Embryonic facial prominence (tissue), 1 donor: ENCODE measurements at regions not wholly inside any gene's neighbourhood (a gene's known extent, or its start where the extent isn't known, plus 50 kb on each side); places are given as distances from the start of the nearest gene placed in this dataset.
"Not testable (repeated sequence)": the region's sequence is repeated elsewhere in the genome, so short reads cannot be mapped to it uniquely, and the experiment has no call there.

Experiments
- DNase-seq: peaks from one replicate; pipeline ENCODE4 v3.0.0-alpha.2; 2016; ENCODE audit errors: extremely low spot score

- no peak for DNase-seq
Observed at GRCh38 chr7:54115028-54115763, 427.0 kb upstream of the VSTM2A start.

GRCh38 chr7:54116956-54117355 lies 425.2 kb upstream of the VSTM2A start:
- no peak for DNase-seq

DNA sequence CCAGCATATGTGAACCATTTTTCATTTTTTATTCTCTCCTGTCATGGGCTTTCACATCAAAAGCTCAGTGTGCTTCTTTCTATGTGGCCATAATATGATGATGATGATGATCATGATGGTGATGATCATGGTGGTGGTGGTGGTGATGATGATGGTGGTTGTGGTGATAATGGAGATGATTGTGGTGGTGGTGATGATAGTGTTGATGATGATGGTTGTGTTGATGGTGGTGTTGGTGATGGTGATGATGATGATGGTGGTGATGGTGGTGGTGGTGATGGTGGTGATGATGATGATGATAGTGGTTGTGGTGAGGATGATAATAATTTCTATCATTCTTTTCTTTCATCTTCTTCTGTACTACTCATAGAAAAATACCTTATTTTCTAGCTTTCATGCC lies 413.1 kb upstream of the VSTM2A start:
- no peak for DNase-seq

DNA sequence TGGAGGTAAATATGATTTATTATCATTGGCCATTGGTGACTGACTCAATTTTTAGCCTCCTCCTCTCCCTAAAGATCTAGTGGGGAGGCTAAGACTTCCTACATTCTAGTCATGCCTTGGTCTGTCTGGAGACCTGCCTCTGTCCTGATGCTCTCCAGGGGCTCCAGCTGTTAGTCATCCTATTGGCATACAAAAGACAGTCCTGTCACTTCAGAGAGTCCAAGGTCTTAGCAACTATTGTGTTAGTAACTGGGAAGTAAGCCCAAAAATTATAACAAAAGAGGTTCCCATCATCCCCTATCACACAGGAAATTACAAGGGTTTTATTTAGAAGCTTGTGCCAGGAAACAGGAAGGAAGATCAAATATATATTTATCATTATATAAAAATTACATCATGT lies 400.6 kb upstream of the VSTM2A start:
- no peak for DNase-seq

DNA sequence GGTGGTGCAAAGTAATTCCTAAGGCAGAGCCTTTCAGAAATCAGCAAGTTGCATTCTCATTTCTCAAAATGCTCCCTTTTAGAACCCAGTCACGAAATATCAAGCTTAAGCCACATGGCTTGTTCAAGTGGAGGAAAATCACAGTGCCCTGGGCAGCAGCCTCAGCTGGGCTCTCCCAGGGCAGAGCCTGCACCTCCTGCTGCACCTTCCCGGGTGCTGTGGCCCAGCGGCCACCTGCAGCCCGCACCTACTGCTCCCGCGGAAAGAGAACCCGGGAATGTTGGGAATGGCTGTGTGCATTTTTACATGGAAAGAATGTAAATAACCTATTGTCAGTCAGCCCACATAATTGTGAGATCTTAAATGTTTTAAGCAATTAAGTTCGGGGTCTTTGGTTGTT lies 396.5 kb upstream of the VSTM2A start:
- DNase-seq, result no peak

GRCh38 chr7:54153462-54153861 lies 388.7 kb upstream of the VSTM2A start:
- DNase-seq, result no peak

GRCh38 chr7:54159088-54159487 lies 383.1 kb upstream of the VSTM2A start:
- DNase-seq, result no peak

DNA sequence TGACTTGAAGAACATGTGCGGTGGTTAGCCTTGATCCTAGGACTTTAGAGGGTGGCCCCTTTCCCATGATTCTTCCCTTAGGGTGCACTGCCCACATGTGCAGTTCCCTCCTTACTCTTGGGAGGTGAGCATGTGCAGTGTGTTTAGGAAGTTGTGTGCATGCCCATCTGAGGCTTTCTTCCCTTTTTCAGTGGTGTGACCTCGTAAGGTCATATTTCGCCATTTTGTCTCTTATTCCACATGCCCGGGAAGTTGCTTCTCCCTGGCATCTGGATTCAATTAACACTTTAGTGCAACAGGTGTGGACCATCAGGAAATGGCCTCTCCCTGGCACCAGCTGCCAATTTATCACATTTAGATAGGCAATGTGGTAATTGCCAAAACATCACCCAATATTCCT lies 380.6 kb upstream of the VSTM2A start:
- no peak for DNase-seq

DNA sequence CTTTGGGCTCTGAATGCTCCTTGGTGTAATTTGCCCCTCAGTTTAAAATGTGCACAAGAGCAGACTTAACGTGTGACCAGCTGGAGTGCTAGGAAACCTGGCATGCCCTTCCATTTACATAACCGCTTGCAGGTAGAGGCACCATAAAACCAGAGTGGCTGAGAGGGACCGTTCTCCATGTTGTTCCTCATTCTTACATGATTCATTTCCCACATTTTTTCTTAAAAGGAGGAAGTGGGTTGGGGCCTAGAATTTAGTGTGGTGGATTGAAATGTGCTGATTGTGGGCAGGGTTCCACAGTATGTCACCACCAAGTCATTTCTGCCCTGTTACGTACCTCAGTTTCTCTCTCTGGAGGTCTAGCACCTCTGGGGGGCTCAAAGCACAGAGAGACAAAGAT lies 375.8 kb upstream of the VSTM2A start:
- DNase-seq, result no peak

- no peak for DNase-seq
Observed at GRCh38 chr7:54179321-54180029, 362.7 kb upstream of the VSTM2A start.

GRCh38 chr7:54180796-54181195 lies 361.4 kb upstream of the VSTM2A start:
- no peak for DNase-seq

DNA sequence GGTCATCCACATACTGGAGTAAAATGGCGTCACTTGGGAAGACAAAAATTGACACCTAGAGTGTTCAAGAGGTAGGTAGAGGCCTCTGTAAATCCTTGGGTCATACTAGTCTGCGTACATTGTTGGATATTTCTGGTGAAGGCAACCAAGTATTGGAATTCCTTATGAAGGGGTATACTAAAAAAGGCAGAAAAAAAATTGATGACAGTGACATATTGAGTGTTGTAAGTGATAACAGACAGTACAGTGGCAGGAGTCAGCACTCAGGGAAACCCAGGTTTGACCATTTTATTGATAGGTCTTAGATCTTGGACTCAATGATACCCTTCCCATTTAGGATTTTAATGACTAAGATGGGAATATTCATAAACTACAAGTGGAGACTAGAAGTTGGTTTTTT lies 359.1 kb upstream of the VSTM2A start:
- no peak for DNase-seq

GRCh38 chr7:54186336-54186735 lies 355.8 kb upstream of the VSTM2A start:
- no peak for DNase-seq

GRCh38 chr7:54187886-54188685 lies 354.1 kb upstream of the VSTM2A start:
- no peak for DNase-seq

- DNase-seq, result no peak
Observed at GRCh38 chr7:54188843-54189242, 353.3 kb upstream of the VSTM2A start.

- DNase-seq, result no peak
Observed at GRCh38 chr7:54189330-54189729, 352.8 kb upstream of the VSTM2A start.

DNA sequence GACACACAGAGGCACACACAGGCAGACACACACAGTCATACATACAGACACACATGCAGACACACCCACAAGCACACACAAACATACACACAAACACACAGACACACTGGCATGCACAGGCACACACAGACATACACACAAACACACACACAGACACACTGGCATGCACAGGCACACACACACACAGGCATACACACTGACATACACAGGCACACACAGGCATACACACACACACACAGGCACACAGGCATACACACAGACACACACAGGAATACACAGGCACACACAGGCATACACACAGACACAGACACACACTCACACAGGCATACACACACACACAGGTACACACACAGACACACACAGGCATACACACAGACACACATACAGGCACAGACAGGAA lies 340.7 kb upstream of the VSTM2A start:
- DNase-seq, result no peak

DNA sequence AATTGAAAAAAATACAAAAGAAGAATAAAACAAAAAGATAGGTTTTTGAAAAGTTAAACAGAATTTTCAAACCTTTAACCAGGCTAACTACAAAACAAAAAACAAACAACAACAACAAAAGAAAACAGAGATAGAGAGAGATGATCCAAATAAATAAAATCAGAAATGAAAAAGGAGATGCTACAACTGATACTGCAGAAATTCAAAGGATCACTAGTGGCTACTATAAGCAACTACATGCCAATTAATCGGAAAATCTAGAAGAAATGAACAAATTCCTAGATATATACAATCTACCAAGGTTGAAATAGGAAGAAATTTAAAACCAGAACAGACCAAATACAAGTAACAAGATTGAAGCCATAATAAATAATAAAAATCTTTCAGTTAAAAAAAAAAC lies 326.8 kb upstream of the VSTM2A start:
- no peak for DNase-seq

DNA sequence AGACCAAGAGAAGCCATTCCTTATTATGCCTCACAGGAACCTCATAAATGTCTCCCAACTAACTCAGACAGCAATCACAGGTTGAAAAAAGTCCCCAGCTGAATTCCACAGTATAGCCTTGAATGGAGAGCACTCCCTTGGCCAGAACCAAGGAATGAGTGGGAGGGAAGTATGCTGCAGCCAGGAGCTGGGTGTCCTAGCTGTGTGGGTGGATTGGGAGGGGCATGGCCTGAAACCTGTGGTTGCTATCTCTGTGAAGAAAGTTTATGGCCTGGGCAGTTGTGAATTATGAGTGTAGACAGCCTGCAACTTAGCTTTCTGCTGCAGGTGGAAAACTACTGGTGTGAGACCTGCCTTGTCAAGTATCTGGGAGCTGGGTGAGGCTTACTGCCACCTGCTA lies 316.1 kb upstream of the VSTM2A start:
- DNase-seq, result not testable (repeated sequence)

DNA sequence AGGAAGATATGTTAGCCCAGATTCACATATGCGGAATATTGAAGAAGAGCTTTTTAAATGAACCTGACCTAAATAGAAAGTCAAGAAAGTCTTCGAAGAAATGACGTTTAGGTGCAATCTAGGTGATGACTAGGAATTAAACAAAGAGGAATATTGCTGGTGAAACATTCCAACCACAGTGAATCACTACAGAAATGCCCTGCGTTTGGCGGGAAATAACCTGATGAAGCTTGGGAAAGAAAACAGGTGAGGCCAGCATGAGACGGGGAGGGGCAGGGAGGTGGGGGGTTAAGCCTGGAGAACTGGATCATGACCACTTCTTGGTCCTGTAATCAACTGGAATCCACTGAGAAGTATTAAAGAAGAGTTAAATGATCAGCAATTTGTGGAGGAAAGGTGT lies 299.4 kb upstream of the VSTM2A start:
- DNase-seq, result no peak

DNA sequence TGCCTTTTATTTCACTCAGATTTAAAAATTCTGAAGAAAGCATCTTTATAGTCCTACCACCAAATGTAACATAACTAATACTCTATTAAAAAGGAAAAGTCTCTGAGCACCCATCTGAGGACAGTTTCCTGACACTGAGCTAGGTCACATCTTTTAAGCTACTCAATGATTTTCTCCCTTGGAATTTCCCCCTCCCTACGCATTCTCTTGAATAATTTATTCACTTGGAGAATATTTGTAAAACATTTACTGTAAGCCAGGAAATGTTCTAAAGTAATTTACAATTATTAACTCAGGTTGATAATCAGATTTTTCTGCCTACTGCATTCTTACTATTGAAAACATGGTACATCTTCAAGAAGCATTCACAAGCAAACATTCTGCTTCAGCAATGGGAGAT lies 297.2 kb upstream of the VSTM2A start:
- no peak for DNase-seq

GRCh38 chr7:54249686-54250085 lies 292.5 kb upstream of the VSTM2A start:
- no peak for DNase-seq
